Islet precursor cell (in vitro differentiated cells): ENCODE measurements at regions not wholly inside any gene's neighbourhood (a gene's known extent, or its start where the extent isn't known, plus 50 kb on each side); places are given as distances from the start of the nearest gene placed in this dataset.

Experiments used
- DNase-seq: peaks from one replicate; pipeline ENCODE4 v3.0.0-alpha.2; 2018

DNA sequence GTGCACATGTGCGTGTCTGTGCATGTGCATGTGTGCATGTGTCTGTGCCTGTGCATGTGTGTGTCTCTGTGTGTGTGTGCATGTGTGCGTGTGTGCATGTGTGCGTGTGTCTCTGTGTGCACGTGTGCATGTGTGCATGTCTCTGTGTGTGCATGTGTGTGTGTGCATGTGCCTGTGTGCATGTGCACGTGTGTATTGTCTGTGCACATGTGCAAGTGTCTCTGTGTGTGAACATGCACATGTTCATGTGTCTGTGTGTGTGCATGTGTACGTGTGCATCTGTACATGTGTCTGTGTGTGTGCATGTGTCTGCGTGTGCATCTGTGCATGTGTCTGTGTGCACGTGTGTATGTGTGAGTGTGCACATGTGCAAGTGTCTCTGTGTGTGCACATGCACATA is 277.3 kb downstream of the GALR1 start:
- DNase-seq = no peak

DNA sequence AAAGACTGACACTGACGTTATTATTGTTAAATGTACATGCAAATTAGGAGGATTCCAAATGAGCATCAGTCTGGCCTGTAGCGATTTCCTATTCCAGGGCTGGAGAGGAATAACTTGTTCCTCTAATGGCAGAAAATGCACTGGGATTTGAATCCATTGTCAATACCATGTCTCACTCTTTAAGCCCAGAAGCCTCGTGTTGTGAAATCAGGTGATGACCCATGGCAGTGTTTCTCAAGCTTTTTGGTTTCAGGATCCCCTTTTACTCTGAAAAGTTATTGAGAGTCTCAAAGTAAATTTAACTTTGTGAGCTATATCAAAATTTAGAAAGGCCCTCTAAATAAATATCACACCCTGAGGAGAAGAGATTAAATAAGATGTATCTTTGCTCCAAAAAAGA is 279.2 kb downstream of the GALR1 start:
- no peak for DNase-seq

DNA sequence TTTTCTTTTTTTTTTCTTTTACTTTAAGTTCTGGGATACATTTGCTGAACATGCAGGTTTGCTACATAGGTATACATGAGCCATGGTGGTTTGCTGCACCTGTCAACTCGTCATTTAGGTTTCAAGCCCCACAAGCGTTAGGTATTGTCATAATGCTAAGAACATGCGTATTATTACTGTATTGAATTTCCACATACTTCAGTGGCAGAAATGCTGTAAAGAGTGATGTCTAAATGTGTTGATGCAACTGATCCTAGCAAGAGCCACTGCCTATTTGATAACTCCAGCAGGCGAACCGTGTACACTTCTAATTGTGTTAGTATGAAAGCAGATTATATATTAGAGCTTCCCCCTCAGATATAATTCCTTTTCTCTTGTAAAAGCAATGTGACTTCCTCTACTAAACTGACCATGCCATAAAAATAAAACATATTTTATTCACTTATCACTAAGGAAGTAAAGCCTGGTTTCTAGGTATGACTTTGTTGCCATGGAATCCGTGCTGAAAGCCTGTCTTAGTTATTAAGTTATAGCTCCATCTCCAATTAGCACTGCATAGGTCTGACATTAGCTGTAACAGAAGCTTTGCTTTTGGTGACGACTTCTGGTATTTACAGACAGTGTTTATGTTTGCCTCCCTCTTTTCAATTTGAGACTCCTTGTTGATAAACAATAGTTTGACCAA is 280.0 kb downstream of the GALR1 start:
- no peak for DNase-seq

DNA sequence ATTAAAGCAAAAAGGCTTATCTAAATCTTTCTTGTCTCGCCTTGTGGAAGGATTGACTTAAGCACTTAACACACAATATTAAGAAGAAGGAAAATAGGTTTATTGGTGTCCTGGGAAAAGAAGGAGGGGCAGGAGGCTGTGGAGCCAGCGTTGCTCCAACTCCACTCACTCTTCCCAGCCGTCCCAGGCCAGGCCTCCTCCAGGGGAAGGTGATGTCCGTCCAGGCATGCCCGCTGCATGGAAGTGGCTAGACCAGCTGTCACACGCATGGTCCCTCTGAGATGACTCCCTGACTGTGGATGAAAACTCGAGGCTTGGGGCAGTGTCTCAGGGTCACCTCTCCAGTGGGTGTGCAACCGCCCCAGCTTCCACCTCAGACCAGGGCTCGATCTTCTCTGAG is 281.1 kb downstream of the GALR1 start:
- DNase-seq = no peak

DNA sequence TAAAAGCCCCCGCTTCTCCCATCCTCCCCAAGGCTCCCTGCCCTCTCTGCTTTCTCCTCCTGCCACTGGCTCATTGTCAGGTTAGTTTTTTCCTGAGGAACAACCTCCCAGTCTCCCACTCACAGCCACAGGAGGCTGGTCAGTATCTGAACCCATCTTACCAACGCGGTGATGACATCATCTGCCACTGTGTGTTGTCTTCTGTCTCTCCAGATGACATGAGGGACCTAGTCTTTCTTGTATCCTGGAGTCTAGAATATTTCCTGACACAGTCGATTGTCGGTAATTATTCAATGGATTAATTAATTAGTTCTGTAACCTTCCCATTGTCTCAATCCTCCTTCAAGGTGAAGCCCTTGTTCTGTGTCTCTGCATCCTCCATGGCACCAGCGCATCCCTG is 290.2 kb downstream of the GALR1 start:
- DNase-seq = no peak

DNA sequence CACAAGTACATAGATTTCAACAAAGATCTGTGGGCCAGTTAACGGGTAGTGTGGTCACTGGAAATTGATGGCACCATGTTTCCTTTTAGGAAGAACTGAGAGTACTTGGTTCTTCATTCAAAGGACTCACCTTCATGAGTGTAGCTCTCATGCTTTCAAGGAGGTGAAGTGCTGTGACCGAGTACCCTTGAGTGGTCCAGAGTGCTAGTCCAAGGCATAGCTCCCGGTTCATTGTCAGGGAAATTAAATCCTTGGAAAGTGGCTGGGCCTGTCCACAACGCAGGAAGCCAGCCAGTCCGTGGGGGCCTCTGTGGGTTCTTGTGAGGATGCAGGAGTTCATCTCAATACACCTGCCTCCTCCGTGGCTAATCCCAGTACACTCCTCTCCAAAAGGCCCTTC is 295.1 kb downstream of the GALR1 start:
- DNase-seq = no peak

DNA sequence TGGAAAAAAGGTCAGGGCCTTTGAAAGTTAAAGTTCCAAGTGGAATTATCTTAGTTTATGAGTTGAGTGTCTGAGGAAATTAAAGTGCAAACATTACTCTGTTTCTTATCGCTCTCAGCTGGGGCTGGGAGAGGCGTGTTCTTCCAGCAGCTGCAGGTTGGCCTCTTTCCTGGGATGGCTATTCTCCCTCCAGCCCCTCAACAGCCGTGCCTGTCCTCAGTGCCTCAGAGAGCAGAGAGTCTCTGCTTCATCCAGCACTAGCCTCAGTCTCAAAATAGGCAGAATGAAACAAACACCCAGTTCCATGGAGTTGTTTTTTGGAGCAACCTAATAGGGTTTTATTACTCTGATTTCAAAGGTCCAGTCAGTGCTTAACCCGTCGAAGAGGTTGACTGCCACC is 298.1 kb downstream of the GALR1 start:
- DNase-seq = no peak

DNA sequence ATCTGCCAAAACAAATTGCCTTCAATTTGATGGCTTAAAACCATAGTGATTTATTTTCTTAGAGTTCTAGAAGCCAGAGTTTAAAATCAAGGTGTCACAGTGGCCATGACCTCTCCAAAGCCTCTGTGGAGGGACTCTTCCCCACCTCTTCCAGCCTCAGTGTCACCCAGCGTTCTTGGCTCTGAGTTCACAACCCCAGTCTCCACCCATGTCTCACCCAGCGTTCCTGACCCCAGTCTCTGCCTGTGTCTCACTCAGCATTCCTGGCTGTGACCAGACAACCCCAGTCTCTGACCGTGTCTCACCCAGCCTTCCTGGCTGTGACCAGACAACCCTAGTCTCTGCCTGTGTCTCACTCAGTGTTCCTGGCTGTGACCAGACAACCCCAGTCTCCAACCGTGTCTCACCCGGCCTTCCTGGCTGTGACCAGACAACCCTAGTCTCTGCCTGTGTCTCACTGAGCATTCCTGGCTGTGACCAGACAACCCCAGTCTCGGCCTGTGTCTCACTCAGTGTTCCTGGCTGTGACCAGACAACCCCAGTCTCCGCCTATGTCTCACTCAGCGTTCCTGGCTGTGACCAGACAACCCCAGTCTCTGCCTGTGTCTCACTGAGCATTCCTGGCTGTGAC is 299.3 kb downstream of the GALR1 start:
- DNase-seq = no peak

DNA sequence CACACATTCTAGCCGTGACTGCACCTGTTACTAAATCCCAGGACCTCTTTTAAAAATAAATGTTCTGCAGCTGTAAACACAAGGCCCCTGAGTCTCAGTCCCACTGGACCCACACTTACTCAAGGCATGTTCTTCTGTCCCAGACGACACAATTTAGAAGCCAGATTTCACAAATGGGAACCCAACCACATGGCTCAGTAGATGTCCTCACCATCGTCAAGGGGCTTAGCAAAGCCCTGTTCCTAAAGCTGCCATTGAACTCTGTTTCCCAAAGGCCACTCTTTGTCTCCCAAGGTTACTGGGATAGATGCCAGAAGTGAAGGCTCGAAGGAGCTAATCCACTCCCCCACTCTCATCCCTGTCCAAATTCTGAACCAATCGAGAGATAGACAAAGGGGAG is 301.0 kb downstream of the GALR1 start:
- no peak for DNase-seq

DNA sequence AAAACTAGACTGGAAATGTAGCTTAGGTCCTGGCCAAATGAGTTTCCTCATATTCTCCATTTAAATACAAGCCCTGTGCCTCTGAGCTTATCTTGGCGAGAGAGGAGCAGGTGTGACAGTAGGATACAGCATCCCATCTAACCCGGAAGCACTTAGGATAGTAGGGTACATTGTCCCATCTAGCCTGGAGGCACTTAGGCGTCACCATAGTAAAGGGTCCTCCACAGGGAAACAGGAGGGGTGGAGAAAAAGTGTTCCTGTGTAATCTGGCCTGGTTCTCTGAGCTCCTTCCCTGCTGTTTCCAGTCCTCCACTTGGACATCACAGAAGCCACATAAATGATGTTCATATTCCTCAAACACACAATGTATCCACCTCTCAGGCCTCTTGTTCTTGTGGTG is 301.4 kb downstream of the GALR1 start:
- no peak for DNase-seq

DNA sequence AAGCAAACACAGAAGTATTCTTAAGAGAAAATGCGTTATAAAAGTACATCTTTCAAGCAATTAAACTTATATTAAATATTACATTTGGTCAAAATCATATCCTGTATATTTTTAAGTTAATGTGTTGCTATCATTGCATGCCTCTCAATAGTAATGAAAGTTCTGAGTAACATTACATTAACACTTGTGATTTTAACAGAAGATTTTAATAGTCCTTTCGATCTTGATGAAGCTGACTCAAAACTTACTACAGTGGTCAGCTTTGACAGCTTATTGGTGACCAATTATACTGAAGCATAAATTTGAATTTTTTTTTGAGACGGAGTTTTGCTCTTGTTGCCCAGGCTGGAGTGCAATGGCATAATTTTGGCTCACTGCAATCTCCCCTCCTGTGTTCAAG is 303.3 kb downstream of the GALR1 start:
- DNase-seq = no peak

DNA sequence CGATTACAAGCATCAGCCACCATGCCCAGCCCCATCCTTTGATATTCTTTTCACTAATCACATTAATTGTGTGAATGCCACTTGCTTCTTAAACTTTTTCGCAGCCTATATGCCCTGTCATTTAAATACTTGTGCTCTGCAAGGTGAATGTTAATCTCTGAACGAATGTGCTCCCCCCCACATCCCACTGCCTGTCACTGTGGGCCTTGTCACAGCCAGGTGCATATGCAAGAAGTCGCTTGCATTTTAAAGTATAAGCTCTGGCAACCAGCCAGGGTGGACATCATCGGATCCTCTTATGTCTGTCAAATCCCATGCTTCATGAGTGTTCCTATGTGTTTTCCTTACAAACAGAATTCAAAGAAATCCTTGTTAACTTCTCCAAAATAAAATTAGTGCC is 304.4 kb downstream of the GALR1 start:
- DNase-seq = no peak

DNA sequence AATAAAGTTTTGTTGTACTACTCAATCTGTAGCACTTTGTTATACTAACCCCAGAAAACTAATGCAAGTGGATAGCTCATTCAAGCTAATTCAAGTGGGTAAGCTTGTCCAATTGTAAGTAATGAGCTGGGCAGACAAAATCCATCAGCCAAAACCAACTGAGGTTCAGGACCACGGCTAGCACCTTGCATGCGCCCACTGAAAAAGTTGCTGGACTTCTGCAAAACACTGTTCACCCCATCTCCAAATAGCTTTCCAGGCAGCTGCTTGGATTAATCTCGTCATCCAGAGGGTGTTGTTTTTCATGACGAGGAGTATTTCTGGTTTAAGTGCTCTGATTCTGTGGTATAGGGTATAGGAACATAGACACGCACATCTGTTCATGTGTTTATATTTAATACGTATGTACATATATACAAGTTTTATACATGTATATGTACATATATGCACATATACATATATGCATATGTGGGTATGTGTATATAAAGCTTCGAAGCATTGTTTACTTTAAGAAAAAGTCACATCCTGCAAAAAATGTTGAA is 307.5 kb downstream of the GALR1 start:
- peak; percentile 65 for DNase-seq

DNA sequence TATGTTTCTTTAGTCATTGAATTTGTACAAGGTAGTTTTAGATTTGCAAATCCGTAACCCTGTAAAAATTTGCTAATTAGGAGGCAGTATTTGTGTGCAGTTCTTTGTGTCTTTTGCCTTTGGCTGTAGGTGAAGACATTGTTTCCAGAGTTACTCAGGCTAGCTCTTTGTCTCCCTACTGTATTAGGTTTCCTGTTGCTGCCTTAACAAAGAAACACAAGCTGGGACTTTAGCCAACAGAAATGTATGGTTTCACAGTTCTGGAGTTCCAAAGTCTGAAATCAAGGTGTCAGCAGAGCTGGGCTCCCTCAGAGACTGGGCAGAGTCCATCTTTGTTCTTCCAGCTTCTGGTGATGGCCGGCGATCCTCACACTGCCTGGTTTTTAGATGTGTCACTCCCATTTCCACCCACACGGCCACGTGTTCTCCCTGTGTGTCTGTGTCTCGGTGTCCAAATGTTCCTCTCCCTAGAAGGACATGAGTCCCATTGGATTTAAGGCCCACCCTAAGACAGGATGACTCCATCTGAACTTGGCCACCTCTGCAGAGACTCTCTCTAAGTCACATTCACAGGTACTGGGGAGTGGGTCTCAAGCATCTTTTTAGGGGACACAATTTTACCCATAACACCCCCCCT is 309.7 kb downstream of the GALR1 start:
- no peak for DNase-seq

DNA sequence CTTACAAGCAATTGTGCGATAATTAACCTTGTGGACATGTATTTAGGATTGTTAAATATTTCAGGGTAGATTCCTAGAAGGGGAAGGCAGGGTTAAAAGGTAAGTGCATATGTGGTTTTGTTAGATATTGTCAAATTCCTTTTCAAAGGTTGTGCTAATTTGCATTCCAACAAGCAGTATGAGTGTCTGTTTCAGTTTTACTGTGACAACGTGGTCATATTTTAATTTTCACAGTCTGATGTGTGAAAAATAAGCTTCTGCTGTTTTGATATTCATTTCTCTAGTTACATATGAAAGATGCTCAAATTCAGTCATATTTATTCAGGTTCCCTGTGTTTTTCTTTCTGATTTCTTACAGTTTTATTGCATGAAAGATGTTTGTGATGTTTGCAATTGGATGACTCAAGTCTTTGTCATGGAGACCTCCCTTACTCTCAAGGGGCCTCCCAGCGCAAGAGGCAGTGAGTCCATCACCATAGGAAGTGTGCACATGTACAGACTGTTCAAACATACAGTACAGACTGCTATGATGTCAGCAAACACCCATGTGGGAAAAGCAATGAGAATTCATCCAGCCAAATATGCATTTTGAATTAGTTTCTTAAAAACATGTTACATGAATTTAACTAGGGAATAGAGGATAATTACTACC is 310.8 kb downstream of the GALR1 start:
- DNase-seq = no peak

DNA sequence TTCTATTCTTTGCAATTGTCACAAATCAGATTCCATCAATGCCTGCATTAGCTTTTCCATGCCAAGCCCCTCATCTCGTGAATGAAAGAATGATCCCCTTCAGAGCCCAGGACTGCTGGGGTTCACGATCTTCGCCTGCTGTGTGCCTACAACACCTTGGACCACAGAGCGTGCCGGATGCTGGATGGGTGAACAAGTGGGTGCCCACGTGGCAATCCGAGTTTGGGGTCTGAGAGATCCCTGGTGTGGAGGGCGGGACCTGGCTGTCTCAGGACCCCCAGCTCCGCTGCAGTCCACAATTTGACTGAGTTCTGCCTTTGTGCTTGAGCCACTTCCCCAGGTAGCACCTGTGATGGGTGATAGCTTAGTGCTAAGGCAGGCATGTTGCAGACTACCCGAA is 317.0 kb downstream of the GALR1 start:
- DNase-seq = no peak

DNA sequence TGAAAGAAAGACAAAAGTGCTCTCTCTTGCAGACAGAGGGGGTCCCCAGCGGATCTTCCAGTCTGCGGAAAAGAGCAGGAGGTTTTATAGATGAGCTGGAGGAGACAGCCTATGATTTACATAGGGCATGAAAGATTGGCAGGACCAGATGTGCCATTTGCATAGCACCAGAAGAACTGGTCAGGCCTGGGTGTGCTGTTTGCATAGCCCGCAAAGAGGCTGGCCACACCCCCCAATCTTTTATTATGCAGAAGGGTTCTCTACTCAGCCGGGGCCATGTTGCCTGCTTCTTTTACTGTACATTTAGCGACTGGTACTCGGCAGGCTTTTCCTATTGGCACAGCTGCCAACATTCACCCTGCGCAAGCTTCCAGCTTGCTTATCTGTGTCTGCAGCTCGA is 317.6 kb downstream of the GALR1 start:
- DNase-seq = no peak

DNA sequence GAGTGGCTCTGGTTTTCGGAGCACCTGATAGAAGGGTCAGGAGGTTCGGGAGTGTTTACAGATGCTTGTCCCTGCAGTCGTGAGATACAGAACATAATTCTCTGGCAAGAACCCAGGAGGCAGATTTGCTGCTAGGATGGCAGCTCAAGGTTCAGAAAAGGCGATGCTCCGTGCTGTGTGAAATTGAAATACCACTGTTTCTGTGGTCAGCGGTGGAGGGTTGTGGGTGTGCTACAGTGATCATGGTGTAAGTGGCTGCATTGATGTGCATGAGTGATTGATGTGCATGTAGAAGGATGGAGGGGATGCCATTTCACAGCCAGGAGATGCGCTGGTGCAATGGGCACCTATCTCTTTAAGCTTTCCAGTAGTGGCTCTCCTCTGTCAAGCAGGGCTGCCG is 322.1 kb downstream of the GALR1 start:
- no peak for DNase-seq

DNA sequence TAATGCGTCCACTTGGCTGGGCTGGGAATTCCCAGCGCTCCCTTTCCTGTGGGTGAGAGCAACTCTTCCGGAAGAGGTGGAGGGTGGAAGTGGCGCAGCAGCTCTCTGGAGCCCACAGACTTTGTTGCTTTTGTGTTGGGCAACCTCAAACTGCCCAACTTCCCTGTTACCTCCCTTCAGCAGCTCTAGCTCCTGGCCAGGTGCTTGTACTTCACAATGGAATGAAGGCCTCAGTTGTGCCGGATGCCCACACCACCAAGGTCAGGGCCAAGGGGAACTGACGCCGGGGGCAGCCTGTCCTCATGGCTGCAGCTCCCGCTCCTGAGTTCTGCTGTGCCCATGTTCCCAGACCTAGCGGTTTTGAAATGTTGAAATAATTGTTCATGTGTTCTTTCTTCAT is 322.9 kb downstream of the GALR1 start:
- DNase-seq = no peak

DNA sequence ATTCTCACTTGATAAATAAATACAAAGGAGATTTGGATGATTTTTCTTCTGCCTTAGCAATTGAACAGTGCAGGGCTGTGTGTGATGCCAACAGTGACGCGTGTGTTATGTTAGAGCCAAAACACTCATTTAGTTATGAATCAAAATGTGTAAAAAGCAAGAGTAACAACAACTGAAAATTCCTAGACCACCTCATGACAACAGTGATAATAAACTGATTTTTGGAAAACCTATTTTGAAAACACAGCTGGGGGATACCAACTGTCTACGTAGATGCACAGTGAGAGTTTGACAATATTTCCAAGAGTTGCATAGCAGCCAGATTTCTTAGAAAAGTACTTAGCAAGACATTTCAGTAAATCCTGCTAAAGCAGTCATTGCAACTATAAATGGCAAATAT is 323.9 kb downstream of the GALR1 start:
- DNase-seq = no peak

DNA sequence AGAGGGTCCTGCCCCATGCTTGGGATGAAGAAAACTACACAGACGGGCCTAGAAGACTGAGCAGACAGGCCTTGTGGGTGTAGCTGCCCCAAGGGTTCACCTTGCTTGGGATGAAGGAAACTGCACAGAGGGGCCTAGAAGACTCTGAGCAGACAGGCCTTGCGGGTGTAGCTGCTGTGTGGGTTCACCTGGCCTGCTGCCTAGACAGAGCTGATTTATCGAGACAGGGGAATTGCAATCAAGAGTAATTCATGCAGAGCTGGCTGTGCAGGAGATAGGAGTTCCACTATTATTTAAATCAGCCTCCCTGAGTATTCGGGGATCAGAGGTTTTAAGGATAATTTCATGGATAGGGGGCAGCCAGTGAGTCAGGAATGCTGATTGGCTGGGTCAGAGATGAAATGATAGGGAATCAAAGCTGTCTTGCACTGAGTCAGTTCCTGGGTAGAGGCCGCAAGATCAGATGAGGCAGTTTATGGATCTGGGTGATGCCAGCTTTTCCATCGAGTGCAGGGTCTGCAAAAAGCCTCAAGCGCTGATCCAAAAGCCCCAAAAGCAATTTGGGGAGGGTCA is 341.4 kb downstream of the GALR1 start:
- no peak for DNase-seq

DNA sequence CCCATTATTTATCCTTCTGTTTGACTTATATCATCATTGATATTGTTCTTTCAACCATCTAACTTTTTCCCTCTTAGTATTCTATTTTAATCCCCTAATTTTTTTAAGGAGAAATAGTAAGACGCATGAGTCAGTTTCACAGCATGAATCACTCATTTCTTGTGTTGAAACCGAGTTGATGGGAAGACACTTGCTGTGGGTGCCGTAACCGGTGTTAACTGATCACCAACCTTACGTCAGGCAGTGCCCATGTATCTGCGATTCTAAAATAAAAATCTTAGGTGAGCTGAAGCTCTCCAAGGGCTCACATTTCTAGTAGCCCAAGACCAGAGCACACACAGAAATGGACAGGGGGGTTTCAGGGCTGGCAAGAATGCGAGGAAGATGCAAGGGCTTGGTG is 348.1 kb downstream of the GALR1 start:
- DNase-seq = no peak

DNA sequence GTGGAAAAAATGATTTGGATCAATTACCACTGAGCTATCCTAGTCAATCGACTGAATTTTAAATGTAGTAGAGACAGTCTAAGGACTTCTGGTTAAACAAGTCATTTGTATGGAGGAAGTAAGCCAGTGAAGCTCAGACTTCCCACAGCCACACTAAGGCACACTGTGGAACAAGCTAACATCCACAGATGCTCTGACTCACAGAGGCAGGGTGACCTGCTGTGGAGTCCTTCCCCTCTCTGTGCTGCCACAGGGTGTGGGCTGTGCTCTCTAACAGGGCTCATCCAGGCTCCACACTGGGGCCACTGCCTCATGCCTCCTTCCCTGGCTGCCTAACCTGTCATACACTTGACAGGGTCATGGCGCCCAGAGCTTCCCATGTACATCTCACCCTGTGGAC is 351.0 kb downstream of the GALR1 start:
- no peak for DNase-seq

DNA sequence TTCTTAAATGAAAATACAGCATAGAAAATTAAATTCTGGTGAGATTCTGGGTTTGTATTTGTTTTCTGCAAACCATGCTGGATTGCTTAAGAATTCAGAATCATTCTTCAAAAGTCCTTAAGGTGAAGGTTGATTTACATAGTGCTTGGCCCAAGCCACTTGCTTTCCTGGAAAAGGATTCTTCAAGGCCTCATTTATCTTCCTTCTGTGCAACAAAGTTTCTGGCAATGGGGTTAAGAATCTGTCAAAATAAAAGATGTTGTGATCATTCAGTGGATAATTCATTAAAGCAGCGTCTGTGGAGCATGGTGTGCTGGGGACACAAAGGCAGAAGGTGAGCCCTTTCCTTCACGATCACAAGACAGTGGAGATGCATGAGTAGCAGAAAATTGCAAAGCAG is 351.9 kb downstream of the GALR1 start:
- no peak for DNase-seq
